Adrenal gland (tissue), 5 donors: ENCODE measurements at regions not wholly inside any gene's neighbourhood (a gene's known extent, or its start where the extent isn't known, plus 50 kb on each side); places are given as distances from the start of the nearest gene placed in this dataset.

ENCODE experiments used
- CTCF ChIP-seq, 6 experiments: fragments of 450-650 bp in 4 of 6; fragments of 200-600 bp in 2 of 6; sonication (generic) in 1 of 6; IDR thresholded peaks; 1 replicate in 5 of 6; 2 replicates in 1 of 6; pipeline versions ENCODE4 v1.5.1 to v1.8.0; 2016 to 2021; ENCODE audit warnings: antibody characterized with exemption in 6 of 6, mild to moderate bottlenecking in 2 of 6, moderate library complexity in 1 of 6
- POLR2A ChIP-seq, 2 donors: fragments of 450-650 bp; IDR thresholded peaks; one replicate each; pipeline ENCODE4 v1.6.1; 2017; ENCODE audit warnings: antibody characterized with exemption in 2 of 2, mild to moderate bottlenecking in 2 of 2, moderate library complexity in 1 of 2
- donor health status: DM: no; HTN: no; CAD: no.

- TF ChIP-seq CTCF (IDR thresholded peaks at IDR 0.05), result no peak
- TF ChIP-seq POLR2A (IDR thresholded peaks at IDR 0.05), result no peak
These were observed 475.0 kb upstream of the CBLB start for GRCh38 chr3:106343811-106344210.
